Neutrophil (primary cell): ENCODE measurements at regions not wholly inside any gene's neighbourhood (a gene's known extent, or its start where the extent isn't known, plus 50 kb on each side); places are given as distances from the start of the nearest gene placed in this dataset.

Source experiments
- H3K27ac ChIP-seq: fragments of 200-600 bp; sonication (generic); 2 replicates; pipeline ENCODE4 v1.5.1; 2016; ENCODE audit warnings: mild to moderate bottlenecking, moderate library complexity
- H3K27me3 ChIP-seq: fragments of 200-600 bp; sonication (generic); 2 replicates; pipeline ENCODE4 v1.6.0; 2016; ENCODE audit warnings: mild to moderate bottlenecking
- H3K36me3 ChIP-seq: fragments of 200-600 bp; sonication (generic); 2 replicates; pipeline ENCODE4 v1.5.1; 2017
- H3K4me1 ChIP-seq, 2 experiments: fragments of 200-600 bp in 1 of 2; sonication (generic) in 1 of 2; 1 replicate in 1 of 2; 2 replicates in 1 of 2; pipeline versions ENCODE4 v1.5.1 to v1.6.1; 2013 to 2016; ENCODE audit warnings: low read depth in 1 of 2, low read length in 1 of 2, mild to moderate bottlenecking in 1 of 2, moderate library complexity in 1 of 2; ENCODE audit not compliant: control insufficient read depth in 1 of 2, insufficient read depth in 1 of 2
- H3K4me3 ChIP-seq, 2 experiments: fragments of 200-600 bp in 1 of 2; sonication (generic) in 1 of 2; 1 replicate in 1 of 2; 2 replicates in 1 of 2; pipeline ENCODE4 v1.5.1; 2013 to 2016; ENCODE audit warnings: low read depth in 1 of 2, low read length in 1 of 2, mild to moderate bottlenecking in 1 of 2, moderate library complexity in 1 of 2
- H3K9me3 ChIP-seq: fragments of 200-600 bp; sonication (generic); 2 replicates; pipeline ENCODE4 v1.5.1; 2016
- TF ChIP-seq, protein P1 (sequence below): fragments of 200-600 bp; sonication (generic); IDR thresholded peaks from 2 replicates; pipeline ENCODE4 v1.5.1; 2016; ENCODE audit warnings: antibody characterized with exemption

DNA sequence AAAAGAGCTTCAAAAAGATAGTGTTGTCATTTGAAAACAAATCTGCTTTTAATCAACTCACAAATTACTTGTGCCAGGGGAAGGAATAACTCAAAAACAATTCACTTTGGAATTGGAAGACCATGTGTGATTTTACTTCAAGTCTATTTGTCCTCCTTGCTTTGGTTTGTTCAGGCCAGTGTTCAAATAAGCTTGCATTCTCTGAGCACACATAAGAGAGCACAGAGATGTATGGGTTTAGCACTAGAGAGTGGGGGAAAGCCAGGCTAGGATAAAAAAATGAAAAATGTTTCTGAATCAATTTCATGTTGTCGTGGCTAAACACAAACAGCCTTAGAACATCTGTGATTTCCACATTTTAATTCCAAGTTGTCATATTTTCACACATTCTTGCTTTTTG, 325.7 kb upstream of the LYPLAL1 start:
- Histone ChIP-seq H3K27me3 (no peaks in the 10 kb centered on the region), H3K27ac (no peak overlapping the region), H3K4me3 (no peak overlapping the region), H3K9me3 (no peaks in the 10 kb centered on the region), H3K4me1 (no peaks in the 10 kb centered on the region), H3K36me3 (no peaks in the 10 kb centered on the region)
- TF ChIP-seq, protein P1, sequence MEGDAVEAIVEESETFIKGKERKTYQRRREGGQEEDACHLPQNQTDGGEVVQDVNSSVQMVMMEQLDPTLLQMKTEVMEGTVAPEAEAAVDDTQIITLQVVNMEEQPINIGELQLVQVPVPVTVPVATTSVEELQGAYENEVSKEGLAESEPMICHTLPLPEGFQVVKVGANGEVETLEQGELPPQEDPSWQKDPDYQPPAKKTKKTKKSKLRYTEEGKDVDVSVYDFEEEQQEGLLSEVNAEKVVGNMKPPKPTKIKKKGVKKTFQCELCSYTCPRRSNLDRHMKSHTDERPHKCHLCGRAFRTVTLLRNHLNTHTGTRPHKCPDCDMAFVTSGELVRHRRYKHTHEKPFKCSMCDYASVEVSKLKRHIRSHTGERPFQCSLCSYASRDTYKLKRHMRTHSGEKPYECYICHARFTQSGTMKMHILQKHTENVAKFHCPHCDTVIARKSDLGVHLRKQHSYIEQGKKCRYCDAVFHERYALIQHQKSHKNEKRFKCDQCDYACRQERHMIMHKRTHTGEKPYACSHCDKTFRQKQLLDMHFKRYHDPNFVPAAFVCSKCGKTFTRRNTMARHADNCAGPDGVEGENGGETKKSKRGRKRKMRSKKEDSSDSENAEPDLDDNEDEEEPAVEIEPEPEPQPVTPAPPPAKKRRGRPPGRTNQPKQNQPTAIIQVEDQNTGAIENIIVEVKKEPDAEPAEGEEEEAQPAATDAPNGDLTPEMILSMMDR = no peak

DNA sequence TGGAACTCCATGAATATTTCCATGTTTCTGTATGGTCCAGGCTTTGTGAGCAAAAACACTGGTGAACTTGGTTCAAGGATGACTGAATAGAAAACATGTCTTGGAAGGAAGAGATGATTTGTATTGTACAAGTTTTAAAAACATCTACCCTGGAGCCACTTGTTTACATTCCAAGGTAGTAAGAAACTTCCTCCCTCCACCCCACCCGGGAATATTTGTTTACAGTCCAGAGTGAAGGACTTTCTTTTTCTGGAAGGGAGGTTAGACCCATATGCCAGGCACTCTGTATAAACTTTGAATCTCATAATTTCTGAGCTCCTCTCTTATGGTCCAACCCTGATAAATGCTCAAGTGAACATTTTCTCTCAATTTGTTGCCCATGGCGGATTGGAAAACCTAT, 323.3 kb upstream of the LYPLAL1 start:
- Histone ChIP-seq H3K4me1 (no peaks in the 10 kb centered on the region), H3K4me3 (no peak overlapping the region)
- TF ChIP-seq, protein P1 = no peak

DNA sequence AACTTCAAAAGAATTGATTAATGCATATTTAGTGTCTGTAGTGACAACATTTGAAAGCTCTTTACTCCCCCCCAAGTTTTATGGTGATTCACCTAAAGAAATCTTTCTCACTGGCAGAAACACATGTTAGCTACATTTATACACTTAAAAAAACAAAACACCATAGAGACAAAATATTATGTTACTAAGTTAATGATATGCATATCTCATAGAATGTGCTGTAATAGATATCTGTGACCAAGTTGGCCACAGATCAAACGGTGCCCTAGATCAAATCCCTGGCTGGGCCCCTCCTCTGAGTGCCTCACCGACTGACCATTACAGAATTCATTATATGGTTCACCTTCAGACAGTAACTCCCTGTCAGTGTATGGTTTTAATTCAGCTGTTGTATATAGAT, 322.1 kb upstream of the LYPLAL1 start:
- Histone ChIP-seq H3K4me3 (no peak overlapping the region), H3K36me3 (no peaks in the 10 kb centered on the region), H3K27ac (no peak overlapping the region), H3K9me3 (no peaks in the 10 kb centered on the region), H3K4me1 (no peaks in the 10 kb centered on the region), H3K27me3 (no peaks in the 10 kb centered on the region)
- TF ChIP-seq, protein P1 = no peak

More for the DNA sequence above, 323.3 kb upstream of the LYPLAL1 start:
- Histone ChIP-seq H3K27ac (no peak overlapping the region), H3K27me3 (no peaks in the 10 kb centered on the region), H3K9me3 (no peaks in the 10 kb centered on the region), H3K36me3 (no peaks in the 10 kb centered on the region)

DNA sequence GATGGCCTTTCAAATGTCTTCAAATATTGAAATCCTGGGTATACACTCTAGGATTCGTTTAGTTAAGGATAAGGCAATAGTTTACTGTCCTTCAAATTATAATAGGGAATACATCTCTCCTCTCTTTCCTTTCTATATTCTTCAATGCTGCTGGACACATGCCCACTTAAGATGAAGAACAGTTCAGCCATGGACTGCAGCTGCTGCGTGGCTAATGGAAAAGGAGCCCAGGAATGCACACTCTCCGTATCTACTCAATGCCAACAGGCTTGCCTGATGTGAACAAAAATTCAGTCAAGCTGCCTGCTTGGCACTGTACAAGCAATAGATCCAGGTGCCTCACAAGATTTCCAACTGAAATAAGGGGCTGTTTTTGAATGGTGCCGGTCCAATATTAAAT, 321.2 kb upstream of the LYPLAL1 start:
- no peaks in the 10 kb centered on the region for H3K9me3 ChIP-seq
- no peaks in the 10 kb centered on the region for H3K4me1 ChIP-seq
- H3K27ac ChIP-seq = no peak overlapping the region
- H3K27me3 ChIP-seq = no peaks in the 10 kb centered on the region
- no peaks in the 10 kb centered on the region for H3K36me3 ChIP-seq
- H3K4me3 ChIP-seq = no peak overlapping the region
- TF ChIP-seq, protein P1 = no peak

DNA sequence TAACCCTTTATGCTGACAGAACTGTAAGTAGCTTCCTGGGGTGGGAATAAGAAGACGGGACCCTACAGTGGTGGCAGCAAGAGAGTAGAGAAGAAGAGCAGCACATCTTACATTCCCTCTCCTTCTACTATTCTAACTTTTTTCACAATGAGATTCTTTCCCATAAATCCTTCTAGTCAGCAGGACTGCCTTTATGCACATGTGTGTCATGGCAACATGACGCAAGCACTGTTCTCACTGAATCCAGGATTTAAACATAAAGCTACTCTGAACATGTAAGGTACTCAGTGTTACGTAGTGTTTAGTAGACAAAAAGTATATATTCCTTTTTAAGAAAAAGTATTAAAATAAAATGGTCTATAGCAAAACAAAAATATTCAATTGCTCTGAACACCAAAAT, 309.7 kb upstream of the LYPLAL1 start:
- TF ChIP-seq, protein P1 = no peak
- Histone ChIP-seq H3K4me3 (no peak overlapping the region), H3K9me3 (peaks cover 2% of the 10 kb centered on the region)

DNA sequence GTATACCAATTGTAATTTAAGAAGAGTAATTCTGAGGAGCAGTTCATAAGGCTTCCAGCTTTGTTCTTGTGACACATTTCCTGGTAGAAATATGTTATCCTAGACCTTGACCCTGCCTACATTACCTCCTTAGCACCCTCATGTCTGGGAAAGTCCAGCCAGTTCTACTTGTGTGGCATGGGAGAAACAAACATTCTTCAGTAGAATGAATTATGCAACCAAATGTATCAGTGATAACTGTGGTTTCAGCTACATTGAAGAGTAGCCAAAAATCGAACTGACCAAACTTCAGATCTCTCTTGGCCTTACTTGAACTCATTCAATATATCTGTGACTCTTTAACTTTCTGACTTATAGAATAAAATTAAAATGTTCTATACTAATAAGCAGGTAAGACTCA, 308.1 kb upstream of the LYPLAL1 start:
- Histone ChIP-seq H3K36me3 (no peaks in the 10 kb centered on the region), H3K27ac (no peak overlapping the region), H3K27me3 (no peaks in the 10 kb centered on the region), H3K9me3 (peaks cover 1% of the 10 kb centered on the region), H3K4me1 (no peaks in the 10 kb centered on the region), H3K4me3 (no peak overlapping the region)
- TF ChIP-seq, protein P1 = no peak

More for the DNA sequence above, 309.7 kb upstream of the LYPLAL1 start:
- Histone ChIP-seq H3K27me3 (no peaks in the 10 kb centered on the region), H3K27ac (no peak overlapping the region), H3K4me1 (no peaks in the 10 kb centered on the region), H3K36me3 (no peaks in the 10 kb centered on the region)
